Activated CD8-positive, alpha-beta T cell treated with anti-CD3 and anti-CD28 coated beads, Interleukin-2, amount 10 ng/mL, durations not matched to agents 7 days and 5 days (primary cell): ENCODE measurements at regions not wholly inside any gene's neighbourhood (a gene's known extent, or its start where the extent isn't known, plus 50 kb on each side); places are given as distances from the start of the nearest gene placed in this dataset.
"Not testable (repeated sequence)": the region's sequence is repeated elsewhere in the genome, so short reads cannot be mapped to it uniquely, and the experiment has no call there.

Experiments
- ATAC-seq: fragments of 150-1000 bp; cut with Tn5 transposase; one replicate; pipeline ENCODE4 v1.10.0; 2021; ENCODE audit warnings: moderate library complexity
- CTCF ChIA-PET: fragments of 350-600 bp; sonication (Branson Sonifier 250); formaldehyde crosslinking; loops from one replicate; lab custom pipeline; 2021; ENCODE audit warnings: antibody characterized with exemption; lab: Charles Lee
- POLR2A ChIA-PET: fragments of 350-600 bp; sonication (Branson Sonifier 250); formaldehyde crosslinking; loops from one replicate; lab custom pipeline; 2021; ENCODE audit warnings: antibody characterized with exemption; lab: Charles Lee
- DNase-seq: peaks from one replicate; pipeline ENCODE4 v3.0.0-alpha.2; 2020
- H3K27ac Mint-ChIP-seq: one replicate; pipeline ENCODE4 v1.8.0; 2021; ENCODE audit warnings: mild to moderate bottlenecking, mixed read lengths
- H3K27me3 Mint-ChIP-seq: one replicate; pipeline ENCODE4 v1.8.0; 2021; ENCODE audit warnings: low read depth, mixed read lengths
- H3K36me3 Mint-ChIP-seq: one replicate; pipeline ENCODE4 v1.8.0; 2021; ENCODE audit warnings: low read depth, mixed read lengths
- H3K4me1 Mint-ChIP-seq: one replicate; pipeline ENCODE4 v1.8.0; 2021; ENCODE audit warnings: low read depth, mixed read lengths
- H3K4me3 Mint-ChIP-seq: one replicate; pipeline ENCODE4 v1.8.0; 2021; ENCODE audit warnings: mild to moderate bottlenecking, mixed read lengths
- H3K9me3 Mint-ChIP-seq: one replicate; pipeline ENCODE4 v1.8.0; 2022; ENCODE audit warnings: mixed read lengths; ENCODE audit not compliant: insufficient read depth

DNA sequence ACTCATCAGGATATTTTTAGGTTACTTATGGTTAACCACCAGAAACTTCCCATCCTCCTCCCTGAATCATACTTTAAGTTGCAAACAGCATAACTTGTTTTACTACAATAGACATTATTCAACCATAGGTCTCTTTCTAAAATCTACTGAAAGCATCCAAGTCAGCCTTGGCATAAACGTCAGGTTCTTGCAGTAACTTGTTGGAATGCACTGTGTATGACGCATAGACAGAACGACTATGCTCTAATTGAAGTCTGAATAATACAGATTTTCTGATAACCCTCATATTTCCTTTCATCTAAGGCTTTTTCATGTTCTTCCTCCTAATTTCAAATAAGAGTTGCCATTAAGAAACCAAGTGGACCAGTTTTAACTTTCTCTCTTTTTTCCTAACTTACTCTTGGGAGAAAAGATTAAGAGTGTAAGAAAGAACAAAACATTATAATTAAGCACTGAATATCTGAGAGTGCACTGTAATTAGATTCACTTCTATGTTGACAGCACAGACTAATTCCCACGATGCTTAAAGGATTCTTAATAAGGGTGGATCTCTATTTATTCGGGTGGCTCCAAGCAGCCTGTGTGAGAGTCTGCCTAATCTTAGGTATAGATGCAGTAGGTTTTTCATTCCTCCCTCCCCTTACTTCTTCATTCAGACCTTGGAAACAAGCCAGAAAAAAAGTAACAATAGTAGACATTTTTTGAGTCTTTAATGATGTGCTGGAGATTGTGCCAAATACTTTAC lies 1100.1 kb downstream of the EPHA3 start:
- H3K27ac Mint-ChIP-seq, ATAC-seq, POLR2A ChIA-PET, CTCF ChIA-PET, H3K27me3 Mint-ChIP-seq, H3K4me3 Mint-ChIP-seq, DNase-seq, H3K36me3 Mint-ChIP-seq, H3K4me1 Mint-ChIP-seq: not testable (repeated sequence)
- H3K9me3 Mint-ChIP-seq: peaks cover 35% of the 10 kb centered on the region

DNA sequence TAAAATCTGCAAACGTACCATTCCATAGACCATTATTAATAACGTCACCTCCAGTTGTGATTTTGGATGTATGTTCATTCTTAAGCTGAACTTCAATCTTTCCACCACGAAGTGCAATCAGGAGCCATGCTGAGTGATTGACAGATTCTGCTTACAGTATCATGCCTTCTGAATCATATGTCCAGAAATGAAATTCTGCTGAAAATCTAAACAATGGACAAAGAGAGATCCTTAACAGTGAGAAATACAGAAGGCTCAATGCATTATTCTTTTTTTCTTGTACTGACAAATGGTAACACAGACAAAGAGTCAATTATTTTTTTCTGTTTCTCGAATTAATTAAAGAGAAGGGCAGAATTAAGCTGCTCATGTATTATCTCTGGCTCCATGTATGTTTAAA lies 1114.5 kb downstream of the EPHA3 start:
- Mint-ChIP-seq H3K4me3 (no peak overlapping the region), H3K36me3 (no peaks in the 10 kb centered on the region), H3K9me3 (peaks cover 23% of the 10 kb centered on the region), H3K27ac (no peak overlapping the region), H3K4me1 (no peaks in the 10 kb centered on the region), H3K27me3 (no peaks in the 10 kb centered on the region)
- no peak for ATAC-seq
- POLR2A ChIA-PET: no interaction called here
- CTCF ChIA-PET: no interaction called here
- no peak for DNase-seq

DNA sequence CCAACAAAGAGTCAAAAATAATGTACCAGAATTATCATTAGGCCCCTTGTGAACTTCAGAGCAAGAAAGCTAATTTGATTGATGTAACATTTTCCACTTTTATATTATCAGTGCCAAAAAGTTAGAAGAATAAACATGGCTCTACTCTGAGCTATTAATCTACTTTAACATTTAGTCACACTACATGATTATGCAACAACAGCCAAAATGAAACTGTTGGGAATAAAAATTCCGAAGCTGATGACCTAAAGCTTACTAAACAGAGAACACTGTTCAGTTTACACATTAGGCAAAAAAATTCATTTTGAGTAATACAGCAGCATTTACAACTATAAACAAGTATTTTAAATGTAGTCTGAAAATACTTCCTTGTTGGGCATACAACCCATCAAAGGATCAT lies 1134.1 kb downstream of the EPHA3 start:
- ChIA-PET CTCF (no interaction called here), POLR2A (no interaction called here)
- no peaks in the 10 kb centered on the region for H3K36me3 Mint-ChIP-seq
- H3K4me1 Mint-ChIP-seq: no peaks in the 10 kb centered on the region
- H3K27me3 Mint-ChIP-seq: no peaks in the 10 kb centered on the region
- peaks cover 18% of the 10 kb centered on the region for H3K9me3 Mint-ChIP-seq
- DNase-seq (no peak), ATAC-seq (no peak)
- no peak overlapping the region for H3K4me3 Mint-ChIP-seq
- H3K27ac Mint-ChIP-seq: no peak overlapping the region

DNA sequence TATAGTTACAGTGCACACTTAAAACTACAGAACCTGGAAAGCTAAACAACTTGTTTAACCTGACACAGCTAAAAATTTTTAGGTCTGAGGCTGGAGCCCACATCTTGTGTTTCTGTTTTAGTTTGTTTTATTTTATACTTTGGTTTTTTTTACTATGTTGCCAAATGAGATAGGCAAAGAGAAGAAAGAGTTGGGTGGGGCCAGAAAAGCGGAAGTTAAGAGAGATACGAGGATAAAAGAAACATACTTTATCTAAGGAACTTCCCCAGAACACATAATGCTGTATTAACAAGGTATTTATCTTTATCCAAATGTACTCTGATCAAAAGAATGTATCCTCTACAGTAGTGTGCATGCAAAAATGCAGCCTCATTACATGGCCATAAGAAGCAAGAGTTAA lies 1145.7 kb downstream of the EPHA3 start:
- Mint-ChIP-seq H3K4me3 (no peak overlapping the region), H3K4me1 (no peaks in the 10 kb centered on the region), H3K9me3 (peaks cover 3% of the 10 kb centered on the region), H3K27ac (no peak overlapping the region), H3K36me3 (no peaks in the 10 kb centered on the region), H3K27me3 (no peaks in the 10 kb centered on the region)
- POLR2A ChIA-PET: no interaction called here
- DNase-seq (no peak), ATAC-seq (no peak)
- CTCF ChIA-PET: no interaction called here

DNA sequence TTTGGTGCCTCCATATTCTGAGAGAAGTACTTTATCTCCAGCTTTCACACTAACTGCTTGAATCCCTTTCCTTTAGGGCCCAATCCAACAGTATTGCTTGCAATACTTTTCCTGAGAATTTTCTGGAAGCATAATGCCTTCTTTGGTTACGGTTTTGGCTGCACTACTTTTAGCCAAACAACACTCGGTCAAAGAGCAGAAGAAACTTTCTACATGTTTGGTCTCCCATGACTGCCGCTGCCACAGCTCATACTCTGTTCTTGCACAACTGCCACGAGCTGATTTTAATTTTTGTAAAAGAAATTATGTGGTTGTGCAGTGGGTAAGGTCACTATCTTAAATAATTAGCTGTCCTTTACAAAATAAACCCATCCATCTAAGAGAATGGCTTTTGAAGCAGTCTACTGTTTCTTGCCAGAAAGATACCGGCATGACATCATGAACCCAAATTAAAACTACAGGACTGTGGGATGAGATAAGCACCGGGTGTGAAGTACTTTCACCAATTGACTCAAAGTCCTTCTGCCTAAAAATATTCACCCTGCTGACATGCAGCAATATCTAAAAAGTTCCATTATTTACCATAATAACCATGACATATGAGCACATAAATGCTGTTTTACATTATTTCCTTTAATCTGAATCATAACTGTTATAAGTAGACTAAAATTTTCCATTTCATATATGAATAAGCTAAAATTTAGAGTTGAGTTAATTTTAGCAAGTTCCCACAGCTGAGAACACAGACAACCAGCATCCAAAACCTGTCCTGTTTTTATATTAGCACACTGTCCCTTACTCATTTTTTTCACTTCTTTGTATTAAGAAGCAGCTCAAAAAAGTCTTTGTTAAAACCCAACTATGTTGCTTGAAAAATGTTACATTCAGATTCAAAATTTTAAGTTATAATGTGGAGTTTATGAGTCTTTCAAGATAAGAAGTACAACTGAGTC lies 1154.3 kb downstream of the EPHA3 start:
- no peak overlapping the region for H3K27ac Mint-ChIP-seq
- POLR2A ChIA-PET: no interaction called here
- H3K4me3 Mint-ChIP-seq: no peak overlapping the region
- no peaks in the 10 kb centered on the region for H3K36me3 Mint-ChIP-seq
- H3K4me1 Mint-ChIP-seq: no peaks in the 10 kb centered on the region
- DNase-seq (no peak), ATAC-seq (no peak)
- no peaks in the 10 kb centered on the region for H3K27me3 Mint-ChIP-seq
- CTCF ChIA-PET: no interaction called here
- H3K9me3 Mint-ChIP-seq: peaks cover 29% of the 10 kb centered on the region
